ENCODE measurements at regions not wholly inside any gene's neighbourhood (a gene's known extent, or its start where the extent isn't known, plus 50 kb on each side); places are given as distances from the start of the nearest gene placed in this dataset.

GRCh38 chr6:43847741-43848630 is 78.0 kb downstream of the VEGFA start:
- Histone ChIP-seq H3F3A (ENCODE audit: insufficient read depth) (no peaks in the 10 kb centered on the region), H3K27ac (ENCODE audit: low read depth, low read length) (no peak overlapping the region), H3K79me2 (ENCODE audit: insufficient read depth, low read length) (no peaks in the 10 kb centered on the region), H3K9ac (ENCODE audit: low read length) (no peak overlapping the region), H3K27me3 (ENCODE audit: low read length) (no peaks in the 10 kb centered on the region), H3K9me2 (replicated peaks; ENCODE audit: insufficient read depth, low read length) (no peaks in the 10 kb centered on the region), H3K4me2 (ENCODE audit: low read depth, low read length, poor library complexity, severe bottlenecking) (no peak overlapping the region), H3K4me3 (ENCODE audit: insufficient read depth, low read length, poor library complexity, severe bottlenecking) (no peak overlapping the region), H3K9me3 (ENCODE audit: insufficient read depth, low read length) (no peaks in the 10 kb centered on the region), H4K20me1 (ENCODE audit: low read depth, low read length) (no peaks in the 10 kb centered on the region), H3K36me3 (ENCODE audit: low read length) (no peaks in the 10 kb centered on the region), H2AFZ (ENCODE audit: low read depth, low read length, severe bottlenecking) (no peak overlapping the region)
- no peak for TF ChIP-seq CTCF (IDR thresholded peaks at IDR 0.05; ENCODE audit: insufficient read depth, low read length, poor library complexity, severe bottlenecking)
- TF ChIP-seq EZH2phosphoT487 (conservative IDR thresholded peaks at IDR 0.05; ENCODE audit: low read length) = no peak

- no peaks in the 10 kb centered on the region for H3K9me2 ChIP-seq (replicated peaks; ENCODE audit: insufficient read depth, low read length)
- H2AFZ ChIP-seq (ENCODE audit: low read depth, low read length, severe bottlenecking) = no peak overlapping the region
- H3K27ac ChIP-seq (ENCODE audit: low read depth, low read length) = no peak overlapping the region
- H4K20me1 ChIP-seq (ENCODE audit: low read depth, low read length) = no peaks in the 10 kb centered on the region
- no peaks in the 10 kb centered on the region for H3K36me3 ChIP-seq (ENCODE audit: low read length)
- no peaks in the 10 kb centered on the region for H3K27me3 ChIP-seq (ENCODE audit: low read length)
- no peak overlapping the region for H3K4me3 ChIP-seq (ENCODE audit: insufficient read depth, low read length, poor library complexity, severe bottlenecking)
- no peak overlapping the region for H3K9ac ChIP-seq (ENCODE audit: low read length)
- no peaks in the 10 kb centered on the region for H3F3A ChIP-seq (ENCODE audit: insufficient read depth)
- no peak overlapping the region for H3K4me2 ChIP-seq (ENCODE audit: low read depth, low read length, poor library complexity, severe bottlenecking)
- no peaks in the 10 kb centered on the region for H3K79me2 ChIP-seq (ENCODE audit: insufficient read depth, low read length)
- H3K9me3 ChIP-seq (ENCODE audit: insufficient read depth, low read length) = no peaks in the 10 kb centered on the region
- TF ChIP-seq CTCF (IDR thresholded peaks at IDR 0.05; ENCODE audit: insufficient read depth, low read length, poor library complexity, severe bottlenecking) (no peak), EZH2phosphoT487 (conservative IDR thresholded peaks at IDR 0.05; ENCODE audit: low read length) (no peak)
These were observed 76.5 kb downstream of the VEGFA start for GRCh38 chr6:43846556-43846955.

- Histone ChIP-seq H3K9me3 (ENCODE audit: insufficient read depth, low read length) (no peaks in the 10 kb centered on the region), H3K36me3 (ENCODE audit: low read length) (no peaks in the 10 kb centered on the region), H3K27me3 (ENCODE audit: low read length) (no peaks in the 10 kb centered on the region), H3K4me2 (ENCODE audit: low read depth, low read length, poor library complexity, severe bottlenecking) (no peak overlapping the region), H3K4me3 (ENCODE audit: insufficient read depth, low read length, poor library complexity, severe bottlenecking) (no peak overlapping the region), H3K9me2 (replicated peaks; ENCODE audit: insufficient read depth, low read length) (no peaks in the 10 kb centered on the region), H3K79me2 (ENCODE audit: insufficient read depth, low read length) (no peaks in the 10 kb centered on the region), H3K9ac (ENCODE audit: low read length) (no peak overlapping the region), H3F3A (ENCODE audit: insufficient read depth) (no peaks in the 10 kb centered on the region), H3K27ac (ENCODE audit: low read depth, low read length) (no peak overlapping the region), H4K20me1 (ENCODE audit: low read depth, low read length) (no peaks in the 10 kb centered on the region), H2AFZ (ENCODE audit: low read depth, low read length, severe bottlenecking) (no peak overlapping the region)
- TF ChIP-seq CTCF (IDR thresholded peaks at IDR 0.05; ENCODE audit: insufficient read depth, low read length, poor library complexity, severe bottlenecking) (no peak), EZH2phosphoT487 (conservative IDR thresholded peaks at IDR 0.05; ENCODE audit: low read length) (no peak)
These were observed 75.6 kb downstream of the VEGFA start for GRCh38 chr6:43845646-43846045.

All from SU-DHL-6 (cell line).